ENCODE measurements at regions not wholly inside any gene's neighbourhood (a gene's known extent, or its start where the extent isn't known, plus 50 kb on each side); places are given as distances from the start of the nearest gene placed in this dataset.

- H3K36me3 ChIP-seq = no peaks in the 10 kb centered on the region
- no peak overlapping the region for H3K27ac ChIP-seq
- intact Hi-C loops (cut with DNase I) = no loop called here
- no peak for TF ChIP-seq CTCF (IDR thresholded peaks at IDR 0.05)
- no peak overlapping the region for H3K4me3 ChIP-seq
- no peaks in the 10 kb centered on the region for H3K9me3 ChIP-seq
- DNase-seq (ENCODE audit: low spot score in 2 of 2) = no peak
- no peaks in the 10 kb centered on the region for H3K27me3 ChIP-seq
- H3K4me1 ChIP-seq = no peaks in the 10 kb centered on the region
Observed at GRCh38 chr6:106901062-106901461, 73.5 kb downstream of the CD24 start.

- TF ChIP-seq CTCF (IDR thresholded peaks at IDR 0.05) = no peak
- Histone ChIP-seq H3K36me3 (no peaks in the 10 kb centered on the region), H3K27ac (no peak overlapping the region), H3K4me1 (no peaks in the 10 kb centered on the region), H3K4me3 (no peak overlapping the region), H3K9me3 (no peaks in the 10 kb centered on the region), H3K27me3 (no peaks in the 10 kb centered on the region)
- intact Hi-C loops (cut with DNase I) = no loop called here
- DNase-seq (ENCODE audit: low spot score in 2 of 2) = no peak
Observed at GRCh38 chr6:106899697-106900096, 74.8 kb downstream of the CD24 start.

GRCh38 chr6:106897580-106897979, 76.9 kb downstream of the CD24 start:
- no peak for TF ChIP-seq CTCF (IDR thresholded peaks at IDR 0.05)
- no peaks in the 10 kb centered on the region for H3K4me1 ChIP-seq
- no peaks in the 10 kb centered on the region for H3K36me3 ChIP-seq
- H3K27me3 ChIP-seq = no peaks in the 10 kb centered on the region
- no peaks in the 10 kb centered on the region for H3K9me3 ChIP-seq
- H3K4me3 ChIP-seq = no peak overlapping the region
- no peak for DNase-seq (ENCODE audit: low spot score in 2 of 2)
- intact Hi-C loops (cut with DNase I) = no loop called here
- H3K27ac ChIP-seq = no peak overlapping the region

- Histone ChIP-seq H3K27ac (no peak overlapping the region), H3K4me3 (no peak overlapping the region), H3K27me3 (no peaks in the 10 kb centered on the region), H3K36me3 (no peaks in the 10 kb centered on the region), H3K4me1 (no peaks in the 10 kb centered on the region), H3K9me3 (no peaks in the 10 kb centered on the region)
- intact Hi-C loops (cut with DNase I) = no loop called here
- DNase-seq (ENCODE audit: low spot score in 2 of 2) = no peak
- TF ChIP-seq CTCF (IDR thresholded peaks at IDR 0.05) = no peak
Observed at GRCh38 chr6:106895703-106896040, 78.9 kb downstream of the CD24 start.

GRCh38 chr6:106894978-106895702, 79.4 kb downstream of the CD24 start:
- Histone ChIP-seq H3K27me3 (no peaks in the 10 kb centered on the region), H3K4me3 (no peak overlapping the region), H3K27ac (no peak overlapping the region), H3K4me1 (no peaks in the 10 kb centered on the region), H3K36me3 (no peaks in the 10 kb centered on the region), H3K9me3 (no peaks in the 10 kb centered on the region)
- TF ChIP-seq CTCF (IDR thresholded peaks at IDR 0.05) = no peak
- intact Hi-C loops (cut with DNase I) = no loop called here
- no peak for DNase-seq (ENCODE audit: low spot score in 2 of 2)

GRCh38 chr6:106892186-106892585, 82.3 kb downstream of the CD24 start:
- DNase-seq (ENCODE audit: low spot score in 2 of 2) = no peak
- Histone ChIP-seq H3K9me3 (no peaks in the 10 kb centered on the region), H3K4me1 (no peaks in the 10 kb centered on the region), H3K4me3 (no peak overlapping the region), H3K36me3 (no peaks in the 10 kb centered on the region), H3K27me3 (no peaks in the 10 kb centered on the region), H3K27ac (no peak overlapping the region)
- no peak for TF ChIP-seq CTCF (IDR thresholded peaks at IDR 0.05)
- intact Hi-C loops (cut with DNase I) = no loop called here

All from ascending aorta (tissue), 2 donors.